BE2C (cell line): ENCODE measurements at regions not wholly inside any gene's neighbourhood (a gene's known extent, or its start where the extent isn't known, plus 50 kb on each side); places are given as distances from the start of the nearest gene placed in this dataset.
A peak's percentile ranks its signal among the peaks of the same experiment; 100 is the strongest.

Source experiments
- DNase-seq: peaks from one replicate; pipeline ENCODE4 v3.0.0-alpha.2; 2020
- H3K27me3 ChIP-seq: fragments of 250-450 bp; sonication (Bioruptor Pico); 2 replicates; pipeline ENCODE4 v1.5.1; 2020; ENCODE audit warnings: mild to moderate bottlenecking
- H3K36me3 ChIP-seq: fragments of 250-450 bp; sonication (Bioruptor Pico); 2 replicates; pipeline ENCODE4 v1.5.1; 2020; ENCODE audit warnings: mild to moderate bottlenecking
- H3K4me1 ChIP-seq: fragments of 250-450 bp; sonication (Bioruptor Pico); 2 replicates; pipeline ENCODE4 v1.5.1; 2020
- H3K4me3 ChIP-seq: 2 replicates; pipeline ENCODE4 v1.5.1; 2011; ENCODE audit warnings: low read depth, low read length
- H3K9me3 ChIP-seq: fragments of 250-450 bp; sonication (Bioruptor Pico); 2 replicates; pipeline ENCODE4 v1.5.1; 2020
- CTCF ChIP-seq: IDR thresholded peaks from 2 replicates; pipeline ENCODE4 v1.5.1; 2012; ENCODE audit warnings: mild to moderate bottlenecking, low read depth, low read length

DNA sequence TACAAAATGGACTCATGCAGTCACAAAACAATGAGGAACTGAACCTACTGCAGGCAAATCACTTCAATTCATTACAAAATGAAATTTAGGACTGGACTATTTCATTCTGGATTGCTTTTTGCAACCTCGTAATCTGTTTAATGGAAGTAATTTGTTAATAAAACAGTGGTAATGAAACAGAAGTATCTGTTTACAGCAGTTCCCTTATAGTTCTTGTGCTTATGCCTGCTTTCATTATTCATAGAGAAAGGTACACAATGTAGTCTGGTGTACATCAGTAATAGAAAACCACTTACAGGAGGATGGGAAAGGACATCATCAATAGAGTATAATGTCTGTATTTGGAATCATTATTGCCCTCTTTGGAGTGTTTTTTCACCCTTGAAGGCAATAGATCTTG lies 389.2 kb upstream of the NUDT12 start:
- no peaks in the 10 kb centered on the region for H3K27me3 ChIP-seq
- TF ChIP-seq CTCF, result no peak
- DNase-seq, result no peak
- no peaks in the 10 kb centered on the region for H3K9me3 ChIP-seq
- no peak overlapping the region for H3K4me3 ChIP-seq
- peaks cover 7% of the 10 kb centered on the region for H3K4me1 ChIP-seq
- no peaks in the 10 kb centered on the region for H3K36me3 ChIP-seq

DNA sequence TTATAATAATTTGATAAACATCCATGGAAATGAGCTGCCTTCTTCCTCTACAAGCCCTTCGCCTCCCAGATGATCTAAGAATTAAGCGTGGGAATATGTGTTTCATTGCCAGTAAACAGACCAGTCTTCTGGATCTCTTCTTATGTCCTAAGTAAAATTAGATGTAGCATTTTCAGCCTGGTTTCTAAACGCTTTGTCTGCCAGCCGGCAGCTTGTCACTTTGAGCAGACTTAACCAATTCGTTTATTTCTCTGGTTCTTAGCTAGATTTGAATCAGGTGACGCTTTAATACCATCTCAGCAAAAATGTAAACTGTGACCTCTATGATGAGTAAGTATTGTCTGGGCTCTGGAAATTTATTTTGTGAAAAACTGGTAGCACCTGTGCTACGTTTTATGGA lies 380.6 kb upstream of the NUDT12 start:
- peak overlapping the region; percentile 41 for H3K4me3 ChIP-seq
- H3K36me3 ChIP-seq, result no peaks in the 10 kb centered on the region
- no peaks in the 10 kb centered on the region; the same call in 1 of the 2 replicates for H3K4me1 ChIP-seq
- no peaks in the 10 kb centered on the region for H3K9me3 ChIP-seq
- no peaks in the 10 kb centered on the region for H3K27me3 ChIP-seq
- TF ChIP-seq CTCF, result no peak
- peak; percentile 42 for DNase-seq

GRCh38 chr5:103942587-103943186 lies 380.1 kb upstream of the NUDT12 start:
- Histone ChIP-seq H3K9me3 (no peaks in the 10 kb centered on the region), H3K4me3 (peak overlapping the region; percentile 41), H3K36me3 (no peaks in the 10 kb centered on the region), H3K27me3 (no peaks in the 10 kb centered on the region), H3K4me1 (no peaks in the 10 kb centered on the region; the same call in 1 of the 2 replicates)
- no peak for DNase-seq
- TF ChIP-seq CTCF, result peak; percentile 55

DNA sequence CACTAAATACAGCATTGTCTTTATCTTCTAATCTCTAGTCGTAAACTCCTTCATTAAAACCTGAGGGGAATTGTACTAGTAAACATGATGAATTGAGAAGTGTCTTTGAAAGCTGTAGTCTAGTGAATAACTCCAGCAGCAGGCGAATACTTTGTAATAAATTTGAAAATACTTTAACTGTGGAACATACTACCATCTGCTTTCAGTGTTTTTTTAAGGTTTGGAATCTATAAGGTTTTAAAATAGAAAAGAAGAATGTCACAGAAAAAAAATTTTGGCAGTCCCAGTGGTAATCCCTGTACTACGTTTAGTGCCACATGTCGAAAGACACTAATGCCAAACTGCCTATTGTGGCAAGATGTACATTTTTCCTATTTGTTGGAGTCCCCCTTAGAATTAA lies 379.0 kb upstream of the NUDT12 start:
- DNase-seq, result no peak
- TF ChIP-seq CTCF, result no peak
- Histone ChIP-seq H3K9me3 (no peaks in the 10 kb centered on the region), H3K4me1 (no peaks in the 10 kb centered on the region; the same call in 1 of the 2 replicates), H3K36me3 (no peaks in the 10 kb centered on the region), H3K4me3 (no peak overlapping the region), H3K27me3 (no peaks in the 10 kb centered on the region)

DNA sequence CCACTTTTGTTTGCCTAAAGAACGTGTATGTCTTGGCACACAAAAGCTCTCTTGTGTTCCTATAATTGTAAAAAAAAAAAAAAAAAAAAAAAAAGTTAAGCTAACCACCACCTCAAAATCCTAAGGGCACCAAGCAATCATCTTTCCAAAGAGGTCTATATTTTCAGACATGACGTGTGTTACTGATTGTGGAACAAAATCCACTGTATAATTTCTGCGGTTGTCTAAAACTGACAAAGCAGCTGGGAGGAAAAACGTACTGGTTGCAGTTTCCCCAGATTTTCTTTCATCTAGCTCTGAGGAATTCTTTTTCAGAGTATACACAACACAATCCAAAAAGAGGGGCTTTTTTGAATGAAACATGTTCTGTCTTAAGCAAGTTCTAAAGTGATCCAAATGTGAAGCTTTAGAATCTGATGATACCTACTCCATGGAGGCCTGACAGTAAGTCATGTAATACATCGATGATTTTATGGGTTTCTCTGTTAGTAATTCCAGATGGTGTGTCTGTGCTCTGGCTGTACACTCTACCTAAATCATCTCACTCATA lies 375.6 kb upstream of the NUDT12 start:
- Histone ChIP-seq H3K4me3 (no peak overlapping the region), H3K36me3 (no peaks in the 10 kb centered on the region), H3K27me3 (no peaks in the 10 kb centered on the region), H3K4me1 (no peaks in the 10 kb centered on the region; the same call in 1 of the 2 replicates), H3K9me3 (no peaks in the 10 kb centered on the region)
- no peak for DNase-seq
- no peak for TF ChIP-seq CTCF

- Histone ChIP-seq H3K9me3 (no peaks in the 10 kb centered on the region), H3K4me1 (no peaks in the 10 kb centered on the region), H3K27me3 (no peaks in the 10 kb centered on the region), H3K4me3 (no peak overlapping the region), H3K36me3 (no peaks in the 10 kb centered on the region)
- TF ChIP-seq CTCF, result no peak
- DNase-seq, result no peak
Observed at GRCh38 chr5:103929338-103930013, 366.9 kb upstream of the NUDT12 start.
